ENCODE measurements at regions not wholly inside any gene's neighbourhood (a gene's known extent, or its start where the extent isn't known, plus 50 kb on each side); places are given as distances from the start of the nearest gene placed in this dataset.
"Not testable (repeated sequence)": the region's sequence is repeated elsewhere in the genome, so short reads cannot be mapped to it uniquely, and the experiment has no call there.

DNA sequence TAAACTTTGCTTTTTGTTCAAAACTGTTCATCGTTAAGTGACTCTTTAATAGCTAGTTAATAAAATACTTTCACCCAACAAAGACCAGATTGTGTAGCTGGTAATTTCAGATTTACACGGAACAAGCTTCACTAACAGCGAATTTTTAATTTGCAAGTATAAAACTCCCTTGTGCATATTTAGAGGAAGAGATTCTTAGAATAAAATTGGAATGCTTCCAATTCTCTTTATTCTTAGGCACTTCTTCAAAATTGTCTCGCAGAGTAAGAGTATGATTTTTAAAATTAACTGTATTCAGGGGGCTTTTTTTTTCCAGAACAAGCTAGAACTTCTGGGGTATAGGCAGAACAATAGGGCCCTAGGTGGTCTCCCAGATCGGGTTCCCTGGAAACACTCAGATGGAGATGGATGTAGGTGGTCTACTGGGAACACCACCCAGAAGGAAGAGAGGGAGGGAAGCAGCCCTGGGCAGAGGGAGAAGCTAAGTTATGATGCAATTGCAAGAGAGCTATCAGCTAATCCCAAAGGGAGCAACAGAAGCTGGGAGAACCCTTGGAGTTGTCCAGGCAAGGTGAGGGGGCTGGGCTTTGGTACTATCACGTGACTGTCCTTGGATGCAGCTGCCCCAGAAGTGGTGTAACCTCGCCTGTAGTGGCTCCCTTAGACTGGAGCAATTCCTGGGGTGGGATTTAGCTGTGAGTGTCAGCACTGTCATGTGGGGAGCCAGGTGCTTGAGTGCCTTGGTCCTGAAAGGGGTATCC lies 151.7 kb upstream of the ASB18 start:
- no peak for DNase-seq (ENCODE audit: low spot score)

GRCh38 chr2:236417150-236417549 lies 152.5 kb upstream of the ACKR3 start:
- DNase-seq (ENCODE audit: low spot score), result no peak

DNA sequence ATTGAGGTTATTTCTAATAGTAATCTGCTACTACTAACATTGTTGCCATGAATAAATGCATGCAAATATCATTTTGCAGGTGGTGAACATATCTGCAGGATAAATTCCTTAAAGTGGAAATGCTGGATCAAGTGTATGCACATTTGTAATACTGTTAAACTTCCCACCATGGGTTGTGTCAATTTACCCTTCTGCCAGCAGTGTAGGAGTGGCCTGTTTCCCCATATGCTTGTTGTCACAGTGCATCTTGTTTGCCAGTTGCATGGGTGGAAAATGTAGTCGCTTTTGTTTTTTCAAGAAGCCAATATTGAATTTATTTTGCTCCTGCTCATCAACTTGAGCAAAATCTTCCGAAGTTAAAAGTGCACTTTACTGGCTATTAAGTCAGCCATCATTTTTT lies 139.0 kb upstream of the ACKR3 start:
- DNase-seq (ENCODE audit: low spot score), result no peak

GRCh38 chr2:236434593-236434992 lies 135.0 kb upstream of the ACKR3 start:
- DNase-seq (ENCODE audit: low spot score), result no peak

GRCh38 chr2:236440110-236440881 lies 129.3 kb upstream of the ACKR3 start:
- DNase-seq (ENCODE audit: low spot score), result no peak

GRCh38 chr2:236444187-236444586 lies 125.4 kb upstream of the ACKR3 start:
- DNase-seq (ENCODE audit: low spot score), result no peak

DNA sequence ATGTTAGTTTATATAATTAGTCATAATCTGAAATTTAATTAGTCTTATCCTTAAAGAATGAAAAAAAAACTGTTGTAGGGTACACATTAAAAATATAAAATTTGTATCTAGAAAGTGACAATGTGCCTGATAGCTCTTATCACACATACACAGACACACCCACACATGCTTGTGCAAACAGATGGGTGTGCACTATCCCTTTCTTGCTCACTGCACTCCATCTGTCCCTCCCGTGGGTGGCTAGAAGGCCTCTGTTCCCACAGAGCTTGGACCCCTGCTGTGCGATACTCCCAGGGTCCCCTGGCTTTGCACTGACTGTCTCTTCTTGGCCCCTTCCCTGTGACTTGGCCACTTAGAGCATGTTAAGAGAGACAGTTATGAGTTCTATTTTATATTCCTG lies 123.9 kb upstream of the ACKR3 start:
- DNase-seq (ENCODE audit: low spot score), result no peak

GRCh38 chr2:236446521-236446920 lies 123.1 kb upstream of the ACKR3 start:
- no peak for DNase-seq (ENCODE audit: low spot score)

GRCh38 chr2:236449167-236449761 lies 120.4 kb upstream of the ACKR3 start:
- DNase-seq (ENCODE audit: low spot score), result no peak

DNA sequence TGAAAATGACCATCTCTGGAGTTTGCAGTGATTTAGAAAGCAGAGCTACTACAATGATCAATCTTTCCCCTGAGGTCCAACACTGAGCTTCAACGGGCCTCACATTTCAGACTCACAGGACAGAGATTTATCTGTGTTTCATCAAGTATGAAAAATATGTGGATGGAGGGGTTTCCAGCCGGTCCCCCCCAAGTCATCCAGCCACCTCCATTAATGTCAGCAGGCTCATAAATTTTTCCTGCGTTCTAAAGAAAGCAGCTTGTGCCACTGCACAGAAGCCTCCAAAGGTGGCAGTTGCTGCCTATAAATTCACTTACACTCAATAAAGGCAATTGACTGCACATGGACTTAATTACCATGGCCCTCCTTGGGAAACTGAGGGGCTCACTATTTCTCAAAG lies 117.4 kb upstream of the ACKR3 start:
- DNase-seq (ENCODE audit: low spot score), result no peak

DNA sequence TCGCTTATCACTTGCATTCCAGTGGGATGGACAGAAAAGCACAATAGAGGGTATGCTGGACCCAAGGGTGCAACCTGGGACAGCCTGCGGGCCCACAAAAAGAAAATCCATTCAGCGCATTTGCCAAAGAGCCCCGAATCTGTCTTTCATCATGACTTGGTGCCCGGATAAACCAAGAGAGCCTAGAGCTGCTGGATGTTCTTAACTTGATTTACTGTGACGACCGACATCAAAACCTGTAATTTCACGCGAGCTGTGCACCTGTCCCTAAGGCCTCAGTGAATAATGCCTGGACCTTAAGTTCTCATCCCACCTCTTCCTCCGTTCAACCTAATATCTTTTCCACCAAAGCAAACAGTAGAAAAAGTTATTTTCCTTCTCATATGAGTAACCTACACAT lies 115.5 kb upstream of the ACKR3 start:
- no peak for DNase-seq (ENCODE audit: low spot score)

DNA sequence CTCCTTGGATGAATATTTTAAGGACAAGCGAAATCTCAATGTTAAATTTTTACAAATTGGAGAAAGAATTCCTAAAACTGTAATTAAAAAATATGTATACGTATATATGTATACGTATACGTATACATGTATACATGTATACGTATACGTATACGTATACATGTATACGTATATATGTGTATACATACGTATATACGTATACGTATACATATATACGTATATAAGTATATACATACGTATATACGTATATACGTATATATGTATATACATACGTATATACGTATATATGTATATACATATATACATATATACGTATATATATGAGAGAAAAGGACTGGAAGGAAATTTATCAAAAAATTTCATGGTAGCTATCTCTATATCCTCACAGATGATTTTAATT lies 110.2 kb upstream of the ACKR3 start:
- DNase-seq (ENCODE audit: low spot score), result no peak

GRCh38 chr2:236464140-236464539 lies 105.5 kb upstream of the ACKR3 start:
- DNase-seq (ENCODE audit: low spot score), result no peak

DNA sequence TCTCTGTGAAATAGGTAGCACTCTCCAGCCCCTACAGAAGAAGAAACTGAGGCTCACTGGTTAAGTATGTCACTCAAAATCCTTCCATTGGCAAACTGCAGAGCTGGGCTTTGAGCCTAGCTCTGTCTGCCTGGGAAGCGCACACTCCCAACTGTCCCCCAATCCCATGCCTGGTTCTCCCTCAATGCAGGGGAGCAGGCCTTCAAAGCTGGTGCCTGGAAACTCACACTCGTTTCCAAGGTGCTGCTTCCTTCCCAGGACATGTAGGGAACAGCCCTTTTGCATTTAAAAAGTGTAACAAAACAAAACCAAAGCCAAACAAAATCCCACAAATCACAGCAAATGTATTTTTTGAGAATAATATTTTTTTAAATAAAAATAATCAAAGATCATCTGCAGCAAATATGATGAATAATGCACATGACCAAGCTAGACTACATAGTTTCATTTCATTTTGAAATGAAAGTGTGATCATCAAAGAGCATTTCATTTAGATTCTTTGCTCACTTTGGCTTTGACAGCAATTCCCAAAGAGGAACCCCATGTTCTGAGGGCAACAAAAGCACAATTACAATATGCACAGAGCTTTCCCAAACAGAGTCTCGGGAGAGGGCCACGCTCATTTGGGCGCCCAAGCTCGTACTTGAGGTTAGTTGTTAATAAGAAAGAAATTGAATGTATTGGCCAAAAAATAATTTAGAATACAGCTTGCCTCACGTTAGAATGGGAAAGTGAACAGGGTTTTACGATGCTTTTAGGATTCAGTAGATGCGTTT lies 96.7 kb upstream of the ACKR3 start:
- DNase-seq (ENCODE audit: low spot score), result no peak

DNA sequence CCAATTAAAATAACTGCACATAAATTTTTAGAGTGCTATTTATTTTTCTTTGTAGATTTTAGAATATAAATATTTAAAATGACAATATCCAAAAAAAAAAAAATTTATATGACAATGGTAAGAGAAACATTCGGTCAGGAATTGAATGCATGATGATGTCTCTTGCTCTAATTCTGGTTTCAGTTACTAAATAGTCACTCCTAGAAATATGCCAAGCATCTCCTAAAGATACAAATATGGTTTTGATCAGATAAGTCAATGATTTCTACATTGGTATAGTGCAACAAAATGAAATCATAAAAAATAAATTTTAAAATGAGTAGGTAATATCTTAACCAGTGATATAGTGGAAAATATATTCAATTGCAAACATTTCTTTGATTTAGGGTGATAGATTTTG lies 95.9 kb upstream of the ACKR3 start:
- no peak for DNase-seq (ENCODE audit: low spot score)

GRCh38 chr2:236479814-236480213 lies 89.8 kb upstream of the ACKR3 start:
- DNase-seq (ENCODE audit: low spot score), result no peak

- DNase-seq (ENCODE audit: low spot score), result no peak
Measured at GRCh38 chr2:236483102-236483501, 86.5 kb upstream of the ACKR3 start.

GRCh38 chr2:236485519-236485918 lies 84.1 kb upstream of the ACKR3 start:
- peak; percentile 56 for DNase-seq (ENCODE audit: low spot score)

DNA sequence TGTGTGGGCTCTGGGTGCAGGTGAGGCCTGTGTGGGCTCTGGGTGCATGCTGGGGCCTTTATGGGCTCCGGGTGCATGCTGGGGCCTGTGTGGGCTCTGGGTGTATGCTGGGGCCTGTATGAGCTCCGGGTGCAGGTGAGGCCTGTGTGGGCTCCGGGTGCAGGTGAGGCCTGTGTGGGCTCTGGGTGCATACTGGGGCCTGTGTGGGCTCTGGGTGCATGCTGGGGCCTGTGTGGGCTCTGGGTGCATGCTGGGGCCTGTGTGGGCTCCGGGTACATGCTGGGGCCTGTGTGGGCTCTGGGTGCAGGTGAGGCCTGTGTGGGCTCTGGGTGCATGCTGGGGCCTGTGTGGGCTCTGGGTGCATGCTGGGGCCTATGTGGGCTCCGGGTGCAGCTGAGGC lies 80.5 kb upstream of the ACKR3 start:
- not testable (repeated sequence) for DNase-seq (ENCODE audit: low spot score)

DNA sequence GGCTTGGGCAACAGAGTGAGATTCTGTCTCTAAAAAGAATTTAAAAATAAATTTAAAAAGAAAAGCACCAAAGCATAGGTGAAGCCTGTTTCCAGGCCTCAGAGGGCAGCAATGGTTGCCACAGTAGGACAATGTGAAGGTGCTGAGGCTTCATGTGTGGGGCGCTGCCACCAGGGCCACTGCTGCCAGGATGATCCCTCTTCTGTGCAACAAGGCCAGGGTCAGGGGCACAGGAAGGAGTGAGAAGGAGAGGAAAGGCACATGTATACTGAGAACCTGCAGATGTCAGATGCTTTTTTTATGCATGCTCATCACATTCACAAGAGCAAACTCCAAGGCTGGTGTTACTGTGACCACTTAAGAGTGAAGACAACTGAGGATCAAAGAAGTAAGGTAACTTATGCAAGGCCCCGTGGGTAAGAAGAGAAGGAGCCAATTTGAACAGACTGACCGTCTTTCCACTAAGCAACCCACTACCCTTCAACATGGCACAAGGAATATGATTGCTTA lies 79.7 kb upstream of the ACKR3 start:
- no peak for DNase-seq (ENCODE audit: low spot score)

DNA sequence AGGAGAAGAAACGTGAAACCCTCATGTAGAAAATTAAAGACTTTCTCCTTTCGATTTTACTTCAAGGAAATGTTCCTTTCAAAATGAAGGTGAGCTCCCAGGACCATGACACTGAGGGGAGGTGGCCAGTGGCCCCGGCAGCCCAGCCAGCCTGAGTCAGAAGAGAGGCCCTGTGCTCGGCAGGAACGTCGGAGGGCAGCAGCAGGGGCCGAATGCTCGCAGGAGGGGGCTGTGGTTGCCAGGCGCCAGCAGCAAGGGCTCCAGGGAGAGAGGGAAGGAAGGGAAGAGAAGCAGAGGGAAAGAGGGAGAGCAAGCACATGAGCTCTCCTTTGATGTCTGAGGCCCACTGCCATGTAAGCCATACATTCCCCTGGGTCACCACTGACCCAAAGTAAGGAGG lies 73.3 kb upstream of the ACKR3 start:
- DNase-seq (ENCODE audit: low spot score), result no peak

DNA sequence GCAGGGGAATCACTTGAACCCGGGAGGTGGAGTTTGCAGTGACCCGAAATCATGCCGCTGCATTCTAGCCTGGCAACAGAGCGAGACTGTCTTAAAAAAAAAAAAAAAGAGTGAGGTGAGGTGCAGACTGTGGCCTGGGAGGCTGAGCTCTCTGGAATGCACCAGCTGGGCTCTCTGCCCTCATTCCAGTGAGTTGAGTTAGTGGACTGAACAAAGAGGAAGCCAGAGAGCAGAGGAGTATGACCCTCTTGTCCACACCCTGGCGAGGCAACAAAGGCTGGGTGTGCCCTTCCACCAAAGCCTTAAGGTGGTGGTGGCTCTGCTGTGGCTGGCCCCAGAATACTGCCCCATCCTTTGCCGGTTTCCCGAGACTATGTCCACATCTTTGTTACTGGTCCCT lies 71.3 kb upstream of the ACKR3 start:
- no peak for DNase-seq (ENCODE audit: low spot score)
